ENCODE measurements at regions not wholly inside any gene's neighbourhood (a gene's known extent, or its start where the extent isn't known, plus 50 kb on each side); places are given as distances from the start of the nearest gene placed in this dataset.

- DNase-seq (ENCODE audit: low spot score): no peak
Measured at GRCh38 chr7:85776691-85777345, 590.0 kb upstream of the SEMA3D start.

GRCh38 chr7:85775431-85775830 is 588.6 kb upstream of the SEMA3D start:
- DNase-seq (ENCODE audit: low spot score): no peak

GRCh38 chr7:85774986-85775385 is 588.1 kb upstream of the SEMA3D start:
- no peak for DNase-seq (ENCODE audit: low spot score)

- DNase-seq (ENCODE audit: low spot score): no peak
Measured at GRCh38 chr7:85773116-85773728, 586.4 kb upstream of the SEMA3D start.

GRCh38 chr7:85771516-85771915 is 584.7 kb upstream of the SEMA3D start:
- DNase-seq (ENCODE audit: low spot score): no peak

GRCh38 chr7:85770332-85770731 is 583.5 kb upstream of the SEMA3D start:
- DNase-seq (ENCODE audit: low spot score): no peak

- no peak for DNase-seq (ENCODE audit: low spot score)
Measured at GRCh38 chr7:85765698-85766298, 578.9 kb upstream of the SEMA3D start.

- DNase-seq (ENCODE audit: low spot score): no peak
Measured at GRCh38 chr7:85764034-85764433, 577.2 kb upstream of the SEMA3D start.

- no peak for DNase-seq (ENCODE audit: low spot score)
Measured at GRCh38 chr7:85757348-85757747, 570.5 kb upstream of the SEMA3D start.

- DNase-seq (ENCODE audit: low spot score): no peak
Measured at GRCh38 chr7:85750454-85750949, 563.6 kb upstream of the SEMA3D start.

- no peak for DNase-seq (ENCODE audit: low spot score)
Measured at GRCh38 chr7:85749696-85750453, 563.0 kb upstream of the SEMA3D start.

- DNase-seq (ENCODE audit: low spot score): no peak
Measured at GRCh38 chr7:85748861-85749260, 562.0 kb upstream of the SEMA3D start.

- DNase-seq (ENCODE audit: low spot score): no peak
Measured at GRCh38 chr7:85737426-85737825, 550.6 kb upstream of the SEMA3D start.

- DNase-seq (ENCODE audit: low spot score): no peak
Measured at GRCh38 chr7:85736085-85736484, 549.2 kb upstream of the SEMA3D start.

- no peak for DNase-seq (ENCODE audit: low spot score)
Measured at GRCh38 chr7:85734823-85735222, 548.0 kb upstream of the SEMA3D start.

- DNase-seq (ENCODE audit: low spot score): no peak
Measured at GRCh38 chr7:85733169-85733915, 546.5 kb upstream of the SEMA3D start.

- DNase-seq (ENCODE audit: low spot score): no peak
Measured at GRCh38 chr7:85730012-85730411, 543.2 kb upstream of the SEMA3D start.

- DNase-seq (ENCODE audit: low spot score): no peak
Measured at GRCh38 chr7:85725026-85725425, 538.2 kb upstream of the SEMA3D start.

- DNase-seq (ENCODE audit: low spot score): no peak
Measured at GRCh38 chr7:85719981-85720953, 533.4 kb upstream of the SEMA3D start.

- DNase-seq (ENCODE audit: low spot score): no peak
Measured at GRCh38 chr7:85716353-85716752, 529.5 kb upstream of the SEMA3D start.

GRCh38 chr7:85714951-85715350 is 528.1 kb upstream of the SEMA3D start:
- DNase-seq (ENCODE audit: low spot score): no peak
